ENCODE measurements at regions not wholly inside any gene's neighbourhood (a gene's known extent, or its start where the extent isn't known, plus 50 kb on each side); places are given as distances from the start of the nearest gene placed in this dataset.

- TF ChIP-seq REST (IDR thresholded peaks at IDR 0.05; ENCODE audit: borderline replicate concordance) (no peak), REST (CRISPR knock-in tag; IDR thresholded peaks at IDR 0.05; ENCODE audit: low read depth) (no peak), SNRNP70 (optimal IDR thresholded peaks at IDR 0.05; ENCODE audit: low read depth, low read length) (no peak)
Measured at GRCh38 chr3:27878014-27878383, 155.9 kb upstream of the EOMES start (continued).

All from K562 (cell line).